Left renal cortex interstitium (tissue), 4 donors: ENCODE measurements at regions not wholly inside any gene's neighbourhood (a gene's known extent, or its start where the extent isn't known, plus 50 kb on each side); places are given as distances from the start of the nearest gene placed in this dataset.
"Not testable (repeated sequence)": the region's sequence is repeated elsewhere in the genome, so short reads cannot be mapped to it uniquely, and the experiment has no call there.

Source experiments
- DNase-seq, 4 donors: peaks; one replicate each; pipeline ENCODE4 v3.0.0-alpha.2; 2013; ENCODE audit warnings: low read depth in 4 of 4, low spot score in 2 of 4, missing footprints in 1 of 4

GRCh38 chr3:14272959-14273560 lies 94.4 kb downstream of the LSM3 start:
- DNase-seq, result not testable (repeated sequence)

GRCh38 chr3:14273901-14274611 lies 95.4 kb downstream of the LSM3 start:
- no peak for DNase-seq

- no peak for DNase-seq
Measured at GRCh38 chr3:14274612-14274936, 96.0 kb downstream of the LSM3 start.

- no peak for DNase-seq
Measured at GRCh38 chr3:14274999-14275961, 96.7 kb downstream of the LSM3 start.

GRCh38 chr3:14275962-14276909 lies 97.6 kb downstream of the LSM3 start:
- DNase-seq, result no peak

GRCh38 chr3:14277557-14277956 lies 98.9 kb downstream of the LSM3 start:
- no peak for DNase-seq

GRCh38 chr3:14278265-14278798 lies 99.7 kb downstream of the LSM3 start:
- no peak for DNase-seq

- no peak for DNase-seq
Measured at GRCh38 chr3:14278799-14279625, 100.4 kb downstream of the LSM3 start.

- no peak for DNase-seq
Measured at GRCh38 chr3:14279626-14280061, 101.0 kb downstream of the LSM3 start.

GRCh38 chr3:14280326-14280725 lies 101.7 kb downstream of the LSM3 start:
- no peak for DNase-seq

GRCh38 chr3:14281053-14281452 lies 102.4 kb downstream of the LSM3 start:
- no peak for DNase-seq

GRCh38 chr3:14282001-14282705 lies 103.5 kb downstream of the LSM3 start:
- no peak for DNase-seq

- DNase-seq, result no peak
Measured at GRCh38 chr3:14282706-14283075, 104.1 kb downstream of the LSM3 start.

GRCh38 chr3:14283092-14283812 lies 104.6 kb downstream of the LSM3 start:
- DNase-seq, result no peak

- DNase-seq, result no peak
Measured at GRCh38 chr3:14283813-14284438, 105.3 kb downstream of the LSM3 start.

- DNase-seq, result no peak
Measured at GRCh38 chr3:14284694-14285547, 106.3 kb downstream of the LSM3 start.

- no peak for DNase-seq
Measured at GRCh38 chr3:14285548-14285925, 106.9 kb downstream of the LSM3 start.
